ENCODE measurements at regions not wholly inside any gene's neighbourhood (a gene's known extent, or its start where the extent isn't known, plus 50 kb on each side); places are given as distances from the start of the nearest gene placed in this dataset.

DNA sequence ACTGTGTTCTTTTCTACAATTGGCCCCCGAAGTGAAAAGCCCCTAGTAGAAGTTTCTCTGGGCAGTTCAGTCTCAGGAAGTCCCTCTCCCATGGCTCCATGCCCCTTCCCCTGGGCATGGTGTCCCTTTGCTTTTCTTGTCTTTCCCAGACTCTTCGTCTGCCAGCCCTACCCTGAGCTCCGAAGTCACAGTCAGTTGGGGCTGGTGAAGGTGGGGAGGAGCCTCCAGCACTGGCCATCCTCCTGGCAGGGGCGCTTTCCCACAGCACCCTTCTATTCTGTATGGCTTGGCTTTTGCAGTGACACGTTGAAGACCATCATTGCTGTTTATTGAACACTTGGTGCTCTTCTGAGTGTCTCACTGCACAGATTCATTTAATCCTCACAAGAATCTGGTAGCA is 195.1 kb upstream of the CADM1 start:
- no peak for DNase-seq (ENCODE audit: low read depth)
- no peak for TF ChIP-seq CTCF (conservative IDR thresholded peaks at IDR 0.05; ENCODE audit: low read depth, low read length)
- no peak overlapping the region for H3K4me3 ChIP-seq (ENCODE audit: low read length)

DNA sequence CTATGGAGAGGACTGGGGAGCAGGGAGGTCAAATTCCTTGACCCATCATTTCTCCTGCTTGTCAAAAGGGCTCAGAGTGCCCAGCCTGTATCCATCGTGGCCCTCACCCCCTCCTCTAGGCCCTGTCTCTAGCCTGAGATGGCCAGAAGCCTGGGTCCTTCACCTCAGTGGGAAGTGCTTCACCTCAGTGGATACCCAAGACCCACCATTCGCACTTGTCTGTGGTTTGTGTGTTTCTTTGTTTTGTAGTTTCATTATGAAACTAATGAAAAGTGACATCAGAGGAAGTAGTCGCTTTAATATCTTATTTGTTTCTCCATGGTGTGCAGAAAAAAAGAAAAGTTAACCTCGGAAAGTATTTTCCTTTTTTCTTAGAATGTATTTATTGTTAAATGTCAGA is 194.0 kb upstream of the CADM1 start:
- TF ChIP-seq CTCF (conservative IDR thresholded peaks at IDR 0.05; ENCODE audit: low read depth, low read length), result no peak
- no peak overlapping the region for H3K4me3 ChIP-seq (ENCODE audit: low read length)
- no peak for DNase-seq (ENCODE audit: low read depth)

- TF ChIP-seq CTCF (conservative IDR thresholded peaks at IDR 0.05; ENCODE audit: low read depth, low read length), result no peak
- no peak for DNase-seq (ENCODE audit: low read depth)
- H3K4me3 ChIP-seq (ENCODE audit: low read length), result no peak overlapping the region
Observed at GRCh38 chr11:115696563-115696962, 192.3 kb upstream of the CADM1 start.

DNA sequence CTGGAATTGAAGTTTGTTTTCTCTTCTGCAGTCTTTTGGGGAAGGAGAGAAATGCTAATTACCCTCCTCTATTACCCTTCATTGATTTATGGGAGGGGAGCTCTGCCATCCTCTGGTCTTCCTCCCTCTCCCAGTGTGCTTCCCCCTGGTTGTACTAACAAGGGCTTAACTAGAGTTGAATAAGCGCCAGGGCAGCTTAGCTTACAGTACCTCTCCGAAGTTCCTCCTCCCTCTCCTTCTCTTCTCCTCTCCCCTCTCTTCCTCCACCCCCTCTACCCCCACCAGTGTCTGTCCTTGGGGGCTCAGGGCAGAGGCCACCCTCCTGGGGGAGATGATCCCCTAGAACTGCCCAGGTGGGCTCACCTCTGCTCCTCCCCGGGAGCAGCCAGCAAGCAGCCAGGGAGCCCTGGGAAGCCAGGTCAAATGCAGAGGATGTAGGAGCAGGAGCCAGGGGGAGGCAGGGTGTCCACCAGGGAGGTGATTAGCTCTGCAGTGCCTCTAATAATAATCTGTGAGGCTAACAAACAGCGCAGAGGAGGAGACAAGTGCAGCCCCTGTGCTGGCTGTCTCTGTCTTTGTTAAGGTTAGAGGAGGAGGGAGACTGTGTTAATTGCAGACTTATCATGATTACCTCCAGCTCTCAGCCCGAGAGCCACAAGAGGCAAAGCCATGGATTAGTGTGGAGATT is 191.6 kb upstream of the CADM1 start:
- no peak for TF ChIP-seq CTCF (conservative IDR thresholded peaks at IDR 0.05; ENCODE audit: low read depth, low read length)
- no peak overlapping the region for H3K4me3 ChIP-seq (ENCODE audit: low read length)
- DNase-seq (ENCODE audit: low read depth), result no peak

DNA sequence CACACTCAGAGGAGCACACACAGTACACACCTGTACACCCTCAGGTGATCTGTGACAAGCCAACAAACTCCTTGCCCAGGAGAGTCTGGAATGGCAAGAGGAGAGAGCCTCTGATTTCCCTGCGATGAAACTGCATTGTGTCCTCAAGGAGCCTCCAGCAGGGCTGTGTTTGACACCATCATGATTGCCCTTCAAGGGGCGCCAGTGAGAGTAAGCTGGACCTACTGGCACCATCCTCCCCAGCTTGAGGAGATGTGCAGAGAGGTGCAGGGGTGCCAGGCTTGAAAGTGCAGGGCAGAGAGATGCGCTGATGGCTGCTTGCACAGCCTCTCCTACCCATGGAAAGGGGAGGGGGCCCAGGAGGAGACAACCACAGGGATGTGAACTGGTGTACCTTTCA is 188.8 kb upstream of the CADM1 start:
- no peak for DNase-seq (ENCODE audit: low read depth)
- H3K4me3 ChIP-seq (ENCODE audit: low read length), result no peak overlapping the region
- no peak for TF ChIP-seq CTCF (conservative IDR thresholded peaks at IDR 0.05; ENCODE audit: low read depth, low read length)

- TF ChIP-seq CTCF (conservative IDR thresholded peaks at IDR 0.05; ENCODE audit: low read depth, low read length), result no peak
- DNase-seq (ENCODE audit: low read depth), result no peak
- H3K4me3 ChIP-seq (ENCODE audit: low read length), result no peak overlapping the region
Observed at GRCh38 chr11:115691030-115691429, 186.8 kb upstream of the CADM1 start.

GRCh38 chr11:115687934-115688333 is 183.7 kb upstream of the CADM1 start:
- DNase-seq (ENCODE audit: low read depth), result no peak
- H3K4me3 ChIP-seq (ENCODE audit: low read length), result no peak overlapping the region
- TF ChIP-seq CTCF (conservative IDR thresholded peaks at IDR 0.05; ENCODE audit: low read depth, low read length), result no peak

All from retinal pigment epithelial cell (primary cell).